ENCODE measurements at regions not wholly inside any gene's neighbourhood (a gene's known extent, or its start where the extent isn't known, plus 50 kb on each side); places are given as distances from the start of the nearest gene placed in this dataset.

GRCh38 chr1:234862944-234863515, 253.1 kb upstream of the IRF2BP2 start:
- TF ChIP-seq POLR2A (IDR thresholded peaks at IDR 0.05; ENCODE audit: low read length) (no peak), GATA1 (IDR thresholded peaks at IDR 0.05; ENCODE audit: low read depth, low read length) (no peak)
